IPS DF 4.7 (cell line): ENCODE measurements at regions not wholly inside any gene's neighbourhood (a gene's known extent, or its start where the extent isn't known, plus 50 kb on each side); places are given as distances from the start of the nearest gene placed in this dataset.
"Not testable (repeated sequence)": the region's sequence is repeated elsewhere in the genome, so short reads cannot be mapped to it uniquely, and the experiment has no call there.

Experiments used
- DNase-seq: peaks from one replicate; pipeline ENCODE4 v3.0.0-alpha.2; 2013; ENCODE audit warnings: low spot score; ENCODE audit errors: extremely low read depth

DNA sequence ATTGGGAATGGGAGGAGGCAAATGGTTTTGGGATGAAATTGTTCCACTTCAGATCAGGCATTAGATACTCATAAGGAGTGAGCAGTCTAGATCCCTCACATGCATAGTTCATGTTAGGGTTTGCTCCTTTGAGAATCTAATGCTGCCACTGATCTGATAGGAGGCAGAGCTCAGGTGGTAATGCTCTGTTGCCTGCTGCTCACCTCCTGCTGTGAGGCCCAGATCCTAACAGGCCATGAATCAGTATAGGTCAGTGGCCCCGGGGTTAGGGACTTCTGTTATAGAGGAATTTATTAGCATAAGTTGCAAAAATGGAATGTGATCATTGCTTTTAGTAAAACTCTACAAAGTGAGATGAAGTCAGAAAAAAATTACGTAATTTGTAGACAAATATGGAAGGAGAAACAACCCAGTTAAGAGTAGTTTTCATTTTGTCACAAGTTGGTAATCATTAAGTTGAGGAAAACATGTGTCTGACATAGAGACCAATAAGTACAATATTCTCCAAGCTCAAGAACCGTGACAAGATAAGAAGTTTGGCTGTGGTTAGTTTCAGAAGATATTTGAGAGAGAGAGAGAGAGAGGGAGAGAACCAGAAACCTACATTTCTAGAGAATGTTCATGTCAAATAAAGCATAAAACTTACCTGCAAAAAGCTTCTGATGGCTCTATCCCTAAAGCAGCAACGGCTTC, 689.7 kb upstream of the PRMT6 start:
- no peak for DNase-seq

DNA sequence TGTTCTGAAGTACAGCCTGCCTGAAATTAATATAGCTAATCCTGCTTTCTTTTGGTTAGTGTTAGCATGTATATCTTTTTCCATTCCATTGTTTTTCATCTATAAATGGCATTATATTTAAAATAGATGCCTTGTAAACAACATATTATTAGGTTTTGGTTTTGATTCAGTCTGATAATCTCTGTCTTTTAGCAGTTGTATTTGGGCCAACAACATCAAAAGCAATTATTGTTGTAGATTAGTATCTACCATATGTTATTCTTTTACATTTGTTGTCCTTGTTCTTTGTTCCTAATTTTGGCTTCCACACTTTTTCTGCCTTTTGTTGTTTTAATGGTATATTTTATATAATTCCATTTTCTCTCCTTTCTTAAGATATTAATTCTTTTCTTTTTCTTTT, 678.2 kb upstream of the PRMT6 start:
- no peak for DNase-seq

DNA sequence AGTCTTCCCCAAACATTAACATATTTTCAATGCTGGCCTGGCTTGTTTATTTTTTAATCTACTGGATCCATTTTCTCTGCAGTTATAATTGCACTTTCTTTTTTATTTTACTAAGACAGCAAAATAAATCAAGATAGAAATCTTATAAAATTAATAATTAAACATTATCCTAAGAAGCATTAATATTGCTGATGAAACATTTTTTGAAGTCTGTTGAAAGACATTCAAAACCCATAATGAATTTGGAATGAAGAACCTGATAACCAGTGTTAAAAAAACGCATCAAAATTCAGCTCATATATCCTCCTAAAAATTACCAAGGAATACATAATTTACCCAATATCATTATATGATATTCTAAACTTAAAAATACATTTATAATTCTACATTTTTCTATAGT, 675.7 kb upstream of the PRMT6 start:
- DNase-seq, result no peak

DNA sequence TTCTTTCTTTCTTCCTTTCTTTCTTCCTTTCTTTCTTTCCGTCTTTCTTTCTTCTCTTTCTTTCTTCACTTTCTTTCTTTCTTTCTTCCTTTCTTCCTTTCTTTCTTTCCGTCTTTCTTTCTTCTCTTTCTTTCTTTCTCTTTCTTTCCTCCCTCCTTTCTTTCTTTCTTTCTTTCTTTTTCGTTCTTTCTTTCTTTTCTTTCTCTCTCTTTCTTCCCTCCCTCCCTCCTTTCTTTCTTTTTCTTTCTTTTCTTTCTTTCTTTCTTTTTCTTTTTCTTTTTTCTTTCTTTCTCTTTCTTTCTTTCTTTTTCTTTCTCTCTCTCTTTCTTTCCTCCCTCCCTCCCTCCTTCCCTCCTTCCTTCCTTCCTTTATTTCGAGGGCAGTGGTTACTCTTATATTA, 667.3 kb upstream of the PRMT6 start:
- not testable (repeated sequence) for DNase-seq

DNA sequence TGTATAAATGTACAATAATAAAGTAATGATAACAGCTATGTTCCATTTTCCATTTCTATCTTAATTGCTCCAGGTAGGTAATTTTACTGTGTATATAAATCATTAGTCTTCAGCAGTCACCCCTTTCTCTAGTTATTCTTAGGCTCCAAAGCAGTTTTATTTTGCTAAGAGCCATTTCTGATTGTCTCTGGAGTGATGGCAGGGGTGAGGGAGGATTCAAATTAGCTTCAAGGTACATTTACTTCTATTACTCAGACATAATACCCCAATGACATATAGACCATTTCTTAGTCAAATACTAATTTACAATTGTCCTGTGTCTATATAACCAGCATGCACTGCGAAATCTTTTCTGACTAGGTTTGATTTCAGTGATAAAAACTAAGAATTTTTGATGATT, 663.4 kb upstream of the PRMT6 start:
- DNase-seq, result no peak

DNA sequence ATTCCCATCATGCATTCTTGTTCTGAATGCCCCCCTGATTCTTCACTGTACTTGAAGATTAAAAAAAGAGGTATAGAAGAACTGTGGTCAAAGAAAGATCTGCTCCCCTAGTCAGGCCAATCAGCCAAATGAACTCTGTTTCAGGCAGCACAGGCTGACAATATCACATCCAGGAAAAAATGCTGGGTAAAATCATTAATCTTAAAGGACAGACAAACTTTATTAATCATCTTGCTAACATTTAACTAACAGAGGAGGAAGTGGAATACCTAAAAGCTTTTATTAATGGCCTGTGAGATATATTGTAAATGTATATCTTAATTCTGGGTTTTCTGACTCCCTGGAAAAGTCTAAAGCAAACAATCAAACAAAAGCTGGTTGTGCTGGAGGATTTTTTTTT, 660.5 kb upstream of the PRMT6 start:
- DNase-seq, result no peak

DNA sequence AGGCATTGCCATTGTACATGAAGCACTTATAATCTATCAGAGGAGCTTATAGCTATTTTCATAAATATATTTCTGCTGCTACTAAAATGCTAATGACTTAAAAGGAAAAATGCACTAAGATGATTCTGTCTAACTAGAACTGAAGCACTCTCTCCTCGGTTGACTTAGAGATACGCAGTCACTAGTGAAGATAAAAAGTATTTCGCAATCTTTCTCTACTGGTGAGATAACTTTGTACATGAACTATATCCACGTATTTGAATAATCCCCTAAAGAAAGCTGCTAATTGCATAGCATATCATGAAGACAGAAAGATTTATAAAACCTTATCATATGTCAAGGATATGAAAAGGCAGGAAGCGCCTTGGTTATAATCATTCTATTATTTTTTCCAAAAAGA, 658.1 kb upstream of the PRMT6 start:
- DNase-seq, result no peak

DNA sequence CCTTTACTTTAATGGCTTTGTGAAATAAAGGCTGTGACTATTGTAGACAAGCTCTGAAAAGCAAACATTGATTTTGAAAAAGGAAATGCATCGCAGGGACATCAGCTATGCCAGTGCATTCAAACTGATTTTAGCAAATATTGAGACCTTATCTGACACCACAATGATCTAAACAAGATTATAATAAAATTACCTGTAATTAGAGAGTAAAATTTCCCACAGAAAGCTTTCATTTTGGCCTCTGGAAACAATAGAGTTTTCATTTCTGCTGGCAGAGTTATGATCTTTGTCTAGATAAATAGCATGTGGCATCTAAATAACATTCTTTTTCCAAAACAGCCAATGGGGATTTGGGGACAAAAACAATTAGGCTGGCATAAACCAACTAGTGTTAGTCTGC, 650.4 kb upstream of the PRMT6 start:
- DNase-seq, result no peak

DNA sequence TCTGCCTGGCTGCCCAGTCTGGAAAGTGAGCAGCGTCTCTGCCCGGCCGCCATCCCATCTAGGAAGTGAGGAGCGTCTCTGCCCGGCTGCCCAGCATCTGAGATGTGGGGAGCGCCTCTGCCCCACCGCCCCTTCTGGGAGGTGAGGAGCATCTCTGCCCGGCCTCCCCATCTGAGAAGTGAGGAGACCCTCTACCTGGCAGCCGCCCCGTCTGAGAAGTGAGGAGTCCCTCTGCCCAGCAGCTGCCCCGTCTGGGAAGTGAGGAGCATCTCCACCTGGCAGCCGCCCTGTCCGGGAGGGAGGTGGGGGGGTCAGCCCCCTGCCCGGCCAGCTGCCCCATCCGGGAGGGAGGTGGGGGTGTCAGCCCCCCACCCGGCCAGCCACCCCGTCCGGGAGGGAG, 644.2 kb upstream of the PRMT6 start:
- DNase-seq, result not testable (repeated sequence)

DNA sequence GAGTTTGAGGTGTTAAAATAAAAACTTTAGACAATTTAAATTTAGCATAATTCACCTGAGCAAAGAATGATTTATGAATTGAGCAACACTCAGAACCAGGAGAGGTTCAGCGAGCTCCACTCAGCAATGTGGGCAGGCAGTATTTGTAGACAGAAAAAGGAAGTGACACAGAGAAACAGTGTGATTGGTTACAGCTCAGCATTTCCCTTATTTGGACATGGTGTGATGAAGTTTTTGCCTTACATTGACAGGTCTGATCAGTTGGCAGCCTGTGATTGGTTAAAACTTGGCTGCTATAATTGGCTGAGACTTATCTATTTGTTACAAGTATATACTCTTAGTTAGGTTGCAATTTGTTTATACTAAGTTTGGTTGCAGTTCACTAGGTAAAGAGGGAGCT, 621.2 kb upstream of the PRMT6 start:
- no peak for DNase-seq

DNA sequence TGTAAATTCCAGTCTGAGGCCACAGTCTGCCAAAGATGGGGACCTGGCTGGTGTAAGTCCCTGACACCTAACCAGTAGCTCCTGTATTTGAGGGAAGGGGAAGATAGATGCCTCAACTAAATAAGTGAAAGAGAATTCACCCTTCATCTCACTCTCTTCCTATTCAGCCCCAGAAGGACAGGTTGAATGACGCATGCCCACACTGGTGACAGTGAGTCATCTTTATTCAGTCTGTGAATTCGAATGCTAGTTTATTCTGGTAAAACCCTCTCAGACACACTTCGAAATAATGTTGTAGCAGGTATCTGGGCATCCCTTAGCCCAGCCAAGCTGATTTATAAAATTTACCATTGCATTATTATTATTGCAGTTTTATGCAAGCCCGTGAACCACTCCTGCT, 617.0 kb upstream of the PRMT6 start:
- DNase-seq, result no peak

DNA sequence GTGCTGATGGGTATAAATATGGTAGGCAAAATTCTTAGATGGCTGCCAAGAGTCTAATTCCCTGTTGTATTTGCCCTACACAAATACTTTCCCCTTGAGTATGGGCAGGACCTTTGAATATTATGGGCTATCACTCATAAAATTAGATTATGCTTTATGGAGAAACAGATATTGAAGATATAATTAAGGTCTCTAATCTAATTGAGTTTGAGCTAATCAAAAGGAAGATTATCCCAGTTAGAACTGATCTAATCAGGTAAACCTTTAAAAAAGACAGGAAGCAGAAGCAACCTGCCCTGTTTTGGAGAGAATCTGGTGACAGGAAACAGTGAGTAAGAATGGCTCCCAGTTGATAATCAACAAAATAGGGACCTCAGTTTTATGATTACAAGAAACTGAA, 609.0 kb upstream of the PRMT6 start:
- no peak for DNase-seq

DNA sequence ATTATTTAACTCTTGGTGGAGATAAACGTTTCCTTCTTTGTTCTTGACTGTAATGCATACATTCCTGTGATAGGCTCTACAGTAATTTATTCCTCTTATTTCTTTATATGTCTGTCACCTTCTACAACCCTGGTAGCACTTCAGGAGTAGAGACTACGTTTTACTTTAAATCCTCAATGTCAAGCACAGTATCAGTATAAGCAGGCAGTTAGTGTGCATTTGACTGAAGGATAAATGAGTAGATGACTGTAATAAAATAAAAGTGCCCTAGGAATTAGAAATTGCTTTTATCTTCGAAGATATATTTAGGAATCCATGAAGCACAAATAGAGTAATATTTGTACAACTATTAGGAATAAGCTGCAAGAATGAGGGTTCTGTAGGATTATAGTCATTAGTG, 599.6 kb upstream of the PRMT6 start:
- DNase-seq, result no peak

DNA sequence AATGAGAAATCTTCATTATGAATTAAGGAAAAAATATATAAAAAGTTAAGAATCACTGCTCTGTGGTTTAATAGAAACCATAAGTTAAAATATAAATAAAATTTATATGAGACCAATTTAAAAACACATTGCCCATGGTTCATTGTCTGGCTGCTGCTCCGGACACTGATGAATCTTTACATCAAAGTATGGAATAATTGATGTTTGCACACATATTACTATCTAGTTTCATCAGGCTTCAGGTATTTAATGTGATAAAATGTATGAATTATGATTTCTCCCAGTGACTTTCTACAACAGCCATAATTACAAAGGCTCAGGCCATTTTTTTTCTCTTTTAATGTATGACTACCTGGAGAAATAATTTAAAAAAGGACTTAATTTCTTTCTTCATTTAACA, 599.1 kb upstream of the PRMT6 start:
- DNase-seq, result no peak

DNA sequence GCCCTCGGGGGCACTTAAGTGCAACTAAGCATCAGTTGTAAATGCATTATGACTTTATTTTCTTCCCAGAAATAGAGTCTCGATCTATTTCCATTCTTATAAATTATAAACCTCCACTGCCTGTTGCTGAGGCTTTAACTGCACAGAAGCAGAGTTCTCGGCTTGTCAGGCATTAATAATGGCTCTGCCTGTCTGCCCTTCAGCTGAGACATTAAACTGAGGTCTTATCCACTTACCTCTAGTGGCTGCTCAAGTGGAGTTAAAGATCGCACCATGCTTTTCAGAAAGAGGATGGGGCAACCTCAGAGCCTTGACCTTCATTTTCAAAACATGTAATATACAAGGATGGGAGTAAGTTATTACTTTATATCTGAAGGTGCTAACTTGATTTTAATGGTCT, 597.6 kb upstream of the PRMT6 start:
- no peak for DNase-seq

DNA sequence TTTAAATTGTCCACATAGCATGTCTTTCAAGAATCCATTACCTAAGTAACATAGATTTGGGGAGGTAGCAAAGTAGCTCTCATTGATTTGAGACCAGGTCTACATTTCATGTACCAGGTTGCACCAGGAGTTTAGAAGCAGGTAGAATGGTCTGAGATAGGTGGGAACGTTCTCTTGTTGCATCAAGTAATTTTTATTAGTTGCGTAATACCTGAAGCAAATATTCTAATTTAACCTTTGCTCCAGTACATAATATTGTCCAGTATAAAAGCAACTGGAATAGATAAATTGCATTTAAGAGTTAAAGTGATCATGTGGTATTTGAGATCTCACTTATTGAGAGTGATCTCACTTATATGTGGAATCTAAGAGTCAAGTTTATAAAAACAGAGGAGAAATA, 597.1 kb upstream of the PRMT6 start:
- DNase-seq, result no peak

DNA sequence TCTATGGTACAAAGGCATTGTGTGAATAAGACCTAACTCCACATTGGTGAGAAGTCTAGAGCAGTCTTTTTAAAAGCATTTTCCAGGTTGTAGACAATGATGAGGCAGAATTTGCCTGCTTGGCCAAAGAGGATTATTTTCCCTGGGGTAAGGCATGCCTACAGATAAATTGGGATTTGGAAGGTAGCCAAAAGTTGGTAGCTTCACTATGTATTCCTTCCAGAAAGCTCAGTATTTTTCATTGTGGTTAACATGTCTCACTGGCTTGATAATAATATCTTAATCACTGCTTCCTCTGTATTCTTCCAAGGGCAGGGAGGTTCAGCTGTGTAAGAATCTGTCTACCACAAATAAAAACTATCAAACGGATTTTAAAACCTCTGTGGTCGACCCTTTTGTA, 590.8 kb upstream of the PRMT6 start:
- no peak for DNase-seq

DNA sequence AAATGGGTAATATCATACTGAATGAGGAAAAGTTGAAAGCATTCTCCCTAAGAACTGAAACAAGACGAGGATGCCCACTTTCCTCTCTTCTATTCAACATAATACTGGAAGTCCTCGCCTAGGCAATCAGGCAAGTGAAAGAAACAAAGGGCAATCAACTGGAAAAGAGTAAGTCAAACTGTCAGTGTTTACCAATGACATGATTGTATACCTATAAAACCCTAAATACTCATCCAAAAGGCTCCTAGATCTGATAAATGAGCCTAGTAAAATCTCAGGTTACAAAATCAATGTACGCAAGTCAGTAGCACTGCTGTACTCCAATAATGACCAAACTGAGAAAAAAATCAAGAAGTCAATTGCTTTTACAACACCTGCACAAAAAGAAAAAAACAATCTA, 575.8 kb upstream of the PRMT6 start:
- no peak for DNase-seq

DNA sequence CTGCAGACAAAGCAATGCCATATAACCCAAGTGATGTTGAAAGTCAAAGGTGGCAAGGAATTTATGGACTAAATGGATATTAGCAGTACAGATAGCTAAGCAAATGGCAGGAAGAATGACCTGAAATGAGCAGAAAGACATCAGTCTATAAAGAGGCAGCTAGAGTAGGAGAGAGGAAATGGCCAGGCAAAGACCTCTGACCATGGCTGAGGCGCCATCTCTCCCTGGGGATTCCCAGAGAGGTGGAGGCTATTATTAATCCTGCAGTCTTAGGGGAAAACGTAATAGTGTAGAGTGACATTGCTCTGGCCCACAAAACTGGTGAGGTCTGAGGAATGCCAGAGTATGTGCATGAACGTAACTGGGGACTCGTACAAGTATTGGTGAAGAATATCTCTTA, 563.6 kb upstream of the PRMT6 start:
- DNase-seq, result no peak

DNA sequence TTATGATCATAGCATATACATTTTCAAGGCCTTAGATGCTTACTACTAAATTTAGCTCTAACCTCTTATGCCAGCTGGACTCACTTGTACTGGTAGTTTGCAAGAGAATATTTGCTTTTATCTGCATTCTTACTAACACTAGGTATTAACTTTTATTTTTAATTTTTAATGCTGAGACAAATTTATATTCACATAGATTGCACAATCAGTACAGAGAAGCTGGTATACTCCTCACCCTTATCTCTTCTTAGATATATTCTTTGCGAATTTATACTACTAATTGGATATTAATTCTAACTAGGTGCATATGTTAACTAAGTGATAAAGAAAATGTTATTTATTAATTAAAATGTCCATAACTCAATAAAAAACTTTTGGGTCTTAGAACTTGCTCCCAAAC, 561.8 kb upstream of the PRMT6 start:
- DNase-seq, result no peak

DNA sequence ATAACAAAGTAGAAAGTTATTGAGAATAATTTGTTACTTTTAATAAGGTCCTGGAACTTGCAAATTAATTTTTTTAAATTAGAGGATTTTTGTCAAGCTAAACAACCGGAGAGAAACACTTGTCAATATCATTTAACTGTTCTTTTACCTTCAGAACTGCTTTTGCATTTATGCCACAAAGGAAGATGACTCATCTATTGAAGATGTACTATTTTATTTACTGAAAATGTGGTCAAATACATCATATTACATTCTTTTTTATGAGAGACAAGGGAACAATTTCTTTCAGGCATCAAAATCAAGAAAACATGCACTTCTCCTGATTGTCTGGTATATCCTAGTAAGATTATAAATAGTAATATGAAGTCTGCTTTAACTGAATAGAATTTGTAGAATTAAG, 558.2 kb upstream of the PRMT6 start:
- no peak for DNase-seq

DNA sequence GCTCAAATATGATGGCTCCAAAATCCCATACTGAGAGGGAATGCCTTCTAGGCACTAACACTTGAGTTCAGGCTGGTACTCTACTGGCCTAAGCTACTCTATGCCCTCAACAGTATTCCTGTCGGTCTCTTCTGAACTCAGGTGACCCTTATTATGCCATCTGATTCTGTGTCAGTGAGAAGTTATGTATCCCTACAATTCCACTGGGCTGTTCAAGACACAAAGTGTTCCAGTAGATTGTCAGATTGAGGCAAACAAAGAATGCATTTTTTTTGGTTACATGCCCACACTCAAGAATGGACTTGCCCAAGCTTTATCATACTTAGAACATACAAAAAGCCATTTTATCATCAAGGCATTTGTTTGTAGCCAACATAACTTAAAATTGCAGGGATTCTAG, 553.8 kb upstream of the PRMT6 start:
- no peak for DNase-seq

DNA sequence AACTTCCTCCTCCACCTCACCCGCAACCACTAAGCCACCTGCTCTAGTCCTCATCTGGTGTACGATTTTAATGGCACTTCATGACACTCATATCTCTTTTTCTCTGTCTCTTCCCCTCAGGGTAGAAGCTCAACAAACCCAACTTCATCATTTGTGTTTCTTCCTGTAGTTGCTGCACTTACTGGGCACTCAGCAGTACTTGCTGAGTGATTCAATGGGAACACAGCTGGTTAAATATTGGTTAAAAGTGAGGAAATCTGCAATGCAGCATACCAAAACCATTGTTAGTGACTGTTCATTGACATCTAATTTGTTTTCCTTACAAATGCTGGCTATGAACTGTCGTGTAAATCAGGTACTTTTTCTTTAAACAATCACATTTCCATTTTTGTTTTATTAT, 541.1 kb upstream of the PRMT6 start:
- no peak for DNase-seq

DNA sequence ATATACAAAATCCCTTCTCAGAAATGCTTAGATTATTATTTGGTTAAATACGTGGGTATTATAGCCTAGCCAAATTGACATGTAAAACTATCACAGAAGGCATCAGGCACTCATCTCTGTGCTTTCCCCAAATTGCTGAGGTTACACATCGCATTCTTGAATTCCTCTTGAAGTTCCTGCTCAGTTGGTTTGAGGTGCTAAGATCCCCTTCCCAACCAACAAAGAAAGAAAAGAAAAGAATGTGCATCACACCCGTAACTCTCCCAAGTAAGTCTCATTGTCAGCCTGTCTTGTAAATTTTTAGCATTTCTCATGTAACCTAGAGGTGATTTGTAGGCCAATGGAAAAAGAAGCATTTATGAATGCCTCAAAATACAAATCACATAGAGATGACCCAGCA, 539.2 kb upstream of the PRMT6 start:
- peak; percentile 38 for DNase-seq
